ENCODE measurements at regions not wholly inside any gene's neighbourhood (a gene's known extent, or its start where the extent isn't known, plus 50 kb on each side); places are given as distances from the start of the nearest gene placed in this dataset.

GRCh38 chr7:89809291-89809690 lies 345.0 kb upstream of the STEAP1 start:
- Histone ChIP-seq H3K36me3 (ENCODE audit: low read depth) (no peaks in the 10 kb centered on the region), H2AFZ (no peak overlapping the region), H3F3A (ENCODE audit: insufficient read depth) (no peaks in the 10 kb centered on the region), H3K27ac (no peak overlapping the region), H3K27me3 (replicated peaks; ENCODE audit: insufficient read depth) (no peaks in the 10 kb centered on the region), H3K4me1 (ENCODE audit: insufficient read depth) (no peaks in the 10 kb centered on the region), H3K9me2 (ENCODE audit: insufficient read depth) (no peaks in the 10 kb centered on the region), H4K20me1 (ENCODE audit: insufficient read depth) (no peaks in the 10 kb centered on the region), H3K79me2 (ENCODE audit: insufficient read depth) (no peaks in the 10 kb centered on the region), H3K9me3 (ENCODE audit: low read depth) (no peaks in the 10 kb centered on the region), H3K9ac (no peak overlapping the region), H3K4me2 (ENCODE audit: unreplicated experiment) (no peak overlapping the region), H3K4me3 (no peak overlapping the region)
- DNase-seq = no peak
- WGBS, 2 experiments (ENCODE audit: low coverage in 1 of 2, low lambda C conversion rate in 2 of 2, missing lambda C conversion rate in 2 of 2) = 0% methylated on average over 1 of the region's 1 CpG
- TF ChIP-seq EZH2 (IDR thresholded peaks at IDR 0.05; ENCODE audit: insufficient read depth, poor library complexity, severe bottlenecking) = no peak
- no peak for TF ChIP-seq EZH2phosphoT487 (IDR thresholded peaks at IDR 0.05; ENCODE audit: insufficient read depth, low read depth)
- in situ Hi-C loops (cut with MboI) = no loop called here

DNA sequence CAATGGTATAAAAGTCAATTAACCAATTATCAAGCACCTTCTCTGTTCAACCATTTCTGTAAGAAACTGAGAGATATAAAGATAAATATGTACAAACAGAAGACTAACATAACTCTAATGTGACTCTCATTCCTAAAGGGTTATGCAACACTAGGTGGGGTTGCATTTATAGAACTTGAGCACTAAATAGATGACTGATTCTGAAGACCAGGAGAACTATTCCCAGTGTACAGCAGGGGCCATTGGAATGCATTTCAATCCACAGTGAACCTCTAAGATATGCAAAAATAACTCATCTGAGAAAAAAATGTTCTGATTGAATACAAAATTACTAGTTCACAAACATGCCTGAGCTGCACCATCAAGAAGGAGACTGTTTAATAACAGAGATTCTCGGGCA lies 341.2 kb upstream of the STEAP1 start:
- H3K4me1 ChIP-seq (ENCODE audit: insufficient read depth) = no peaks in the 10 kb centered on the region
- no peak overlapping the region for H2AFZ ChIP-seq
- no peaks in the 10 kb centered on the region for H3K27me3 ChIP-seq (replicated peaks; ENCODE audit: insufficient read depth)
- no peak overlapping the region for H3K4me3 ChIP-seq
- H4K20me1 ChIP-seq (ENCODE audit: insufficient read depth) = no peaks in the 10 kb centered on the region
- peak; percentile 1 for DNase-seq
- no peaks in the 10 kb centered on the region for H3K9me2 ChIP-seq (ENCODE audit: insufficient read depth)
- H3K4me2 ChIP-seq (ENCODE audit: unreplicated experiment) = no peak overlapping the region
- no peaks in the 10 kb centered on the region for H3K79me2 ChIP-seq (ENCODE audit: insufficient read depth)
- TF ChIP-seq EZH2 (IDR thresholded peaks at IDR 0.05; ENCODE audit: insufficient read depth, poor library complexity, severe bottlenecking) = no peak
- no peak for TF ChIP-seq EZH2phosphoT487 (IDR thresholded peaks at IDR 0.05; ENCODE audit: insufficient read depth, low read depth)
- in situ Hi-C loops (cut with MboI) = no loop called here
- no peaks in the 10 kb centered on the region for H3K9me3 ChIP-seq (ENCODE audit: low read depth)
- no peak overlapping the region for H3K27ac ChIP-seq
- H3K9ac ChIP-seq = no peak overlapping the region
- no peaks in the 10 kb centered on the region for H3F3A ChIP-seq (ENCODE audit: insufficient read depth)
- WGBS, 2 experiments (ENCODE audit: low coverage in 1 of 2, low lambda C conversion rate in 2 of 2, missing lambda C conversion rate in 2 of 2) = 8 to 9% methylated on average over 1 of the region's 1 CpG
- H3K36me3 ChIP-seq (ENCODE audit: low read depth) = no peaks in the 10 kb centered on the region

GRCh38 chr7:89826121-89826520 lies 328.1 kb upstream of the STEAP1 start:
- no peak overlapping the region for H2AFZ ChIP-seq

GRCh38 chr7:89826557-89826956 lies 327.7 kb upstream of the STEAP1 start:
- no peak for TF ChIP-seq EZH2phosphoT487 (IDR thresholded peaks at IDR 0.05; ENCODE audit: insufficient read depth, low read depth)
- no peak for TF ChIP-seq EZH2 (IDR thresholded peaks at IDR 0.05; ENCODE audit: insufficient read depth, poor library complexity, severe bottlenecking)
- no peak overlapping the region for H3K4me3 ChIP-seq
- no peaks in the 10 kb centered on the region for H3K9me2 ChIP-seq (ENCODE audit: insufficient read depth)
- H3K4me2 ChIP-seq (ENCODE audit: unreplicated experiment) = no peak overlapping the region
- H4K20me1 ChIP-seq (ENCODE audit: insufficient read depth) = no peaks in the 10 kb centered on the region
- H3K36me3 ChIP-seq (ENCODE audit: low read depth) = no peaks in the 10 kb centered on the region
- in situ Hi-C loops (cut with MboI) = no loop called here
- no peaks in the 10 kb centered on the region for H3F3A ChIP-seq (ENCODE audit: insufficient read depth)
- no peak overlapping the region for H2AFZ ChIP-seq
- no peaks in the 10 kb centered on the region for H3K9me3 ChIP-seq (ENCODE audit: low read depth)
- H3K27ac ChIP-seq = no peak overlapping the region
- H3K79me2 ChIP-seq (ENCODE audit: insufficient read depth) = no peaks in the 10 kb centered on the region
- H3K4me1 ChIP-seq (ENCODE audit: insufficient read depth) = no peaks in the 10 kb centered on the region
- no peak for DNase-seq
- no peak overlapping the region for H3K9ac ChIP-seq
- H3K27me3 ChIP-seq (replicated peaks; ENCODE audit: insufficient read depth) = no peaks in the 10 kb centered on the region

More at GRCh38 chr7:89826121-89826520, 328.1 kb upstream of the STEAP1 start:
- TF ChIP-seq EZH2phosphoT487 (IDR thresholded peaks at IDR 0.05; ENCODE audit: insufficient read depth, low read depth) = no peak
- no peak for TF ChIP-seq EZH2 (IDR thresholded peaks at IDR 0.05; ENCODE audit: insufficient read depth, poor library complexity, severe bottlenecking)
- Histone ChIP-seq H3K9me2 (ENCODE audit: insufficient read depth) (no peaks in the 10 kb centered on the region), H3K36me3 (ENCODE audit: low read depth) (no peaks in the 10 kb centered on the region), H4K20me1 (ENCODE audit: insufficient read depth) (no peaks in the 10 kb centered on the region), H3F3A (ENCODE audit: insufficient read depth) (no peaks in the 10 kb centered on the region), H3K4me3 (no peak overlapping the region), H3K27ac (no peak overlapping the region), H3K79me2 (ENCODE audit: insufficient read depth) (no peaks in the 10 kb centered on the region), H3K4me1 (ENCODE audit: insufficient read depth) (no peaks in the 10 kb centered on the region), H3K27me3 (replicated peaks; ENCODE audit: insufficient read depth) (no peaks in the 10 kb centered on the region), H3K4me2 (ENCODE audit: unreplicated experiment) (no peak overlapping the region), H3K9me3 (ENCODE audit: low read depth) (no peaks in the 10 kb centered on the region), H3K9ac (no peak overlapping the region)
- WGBS, 2 experiments (ENCODE audit: low coverage in 1 of 2, low lambda C conversion rate in 2 of 2, missing lambda C conversion rate in 2 of 2) = 38 to 59% methylated on average over 1 of the region's 1 CpG
- in situ Hi-C loops (cut with MboI) = no loop called here
- no peak for DNase-seq

- H4K20me1 ChIP-seq (ENCODE audit: insufficient read depth) = no peaks in the 10 kb centered on the region
- peak; percentile 45 for DNase-seq
- H3K36me3 ChIP-seq (ENCODE audit: low read depth) = no peaks in the 10 kb centered on the region
- H3K9me3 ChIP-seq (ENCODE audit: low read depth) = no peaks in the 10 kb centered on the region
- H3F3A ChIP-seq (ENCODE audit: insufficient read depth) = no peaks in the 10 kb centered on the region
- no peak overlapping the region for H2AFZ ChIP-seq
- in situ Hi-C loops (cut with MboI) = no loop called here
- no peaks in the 10 kb centered on the region for H3K4me1 ChIP-seq (ENCODE audit: insufficient read depth)
- no peak overlapping the region for H3K27ac ChIP-seq
- H3K79me2 ChIP-seq (ENCODE audit: insufficient read depth) = no peaks in the 10 kb centered on the region
- no peaks in the 10 kb centered on the region for H3K27me3 ChIP-seq (replicated peaks; ENCODE audit: insufficient read depth)
- TF ChIP-seq EZH2phosphoT487 (IDR thresholded peaks at IDR 0.05; ENCODE audit: insufficient read depth, low read depth) (no peak), EZH2 (IDR thresholded peaks at IDR 0.05; ENCODE audit: insufficient read depth, poor library complexity, severe bottlenecking) (no peak)
- H3K4me3 ChIP-seq = no peak overlapping the region
- no peak overlapping the region for H3K4me2 ChIP-seq (ENCODE audit: unreplicated experiment)
- WGBS, 2 experiments (ENCODE audit: low coverage in 1 of 2, low lambda C conversion rate in 2 of 2, missing lambda C conversion rate in 2 of 2) = 0% methylated on average over 1 of the region's 1 CpG
- H3K9me2 ChIP-seq (ENCODE audit: insufficient read depth) = no peaks in the 10 kb centered on the region
- H3K9ac ChIP-seq = no peak overlapping the region
Observed at GRCh38 chr7:89837515-89837914, 316.8 kb upstream of the STEAP1 start.

Data from GM23248 (cell line).